ENCODE measurements at regions not wholly inside any gene's neighbourhood (a gene's known extent, or its start where the extent isn't known, plus 50 kb on each side); places are given as distances from the start of the nearest gene placed in this dataset.
"Not testable (repeated sequence)": the region's sequence is repeated elsewhere in the genome, so short reads cannot be mapped to it uniquely, and the experiment has no call there.

DNA sequence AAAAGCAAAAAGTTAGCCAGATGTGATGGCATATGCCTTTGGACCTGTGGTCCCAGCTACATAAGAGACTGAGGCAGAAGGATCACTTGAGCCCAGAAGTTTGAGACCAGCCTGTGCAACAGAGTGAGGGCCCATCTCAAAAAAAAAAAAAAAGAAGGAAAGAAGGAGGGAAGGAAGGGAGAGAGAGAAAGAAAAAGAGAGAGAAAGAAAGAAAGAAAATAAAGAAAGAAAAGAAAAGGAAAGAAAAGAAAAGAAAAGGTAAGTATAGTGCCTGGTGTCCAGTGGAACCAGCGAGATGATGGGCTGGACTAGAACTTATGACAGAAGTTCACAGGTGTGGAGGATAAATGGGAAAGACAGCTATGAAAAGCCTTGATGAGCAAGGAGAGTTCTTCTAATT lies 100.9 kb downstream of the QRSL1 start:
- Mint-ChIP-seq H3K27me3 (no peaks in the 10 kb centered on the region), H3K36me3 (no peaks in the 10 kb centered on the region), H3K4me1 (peaks cover 47% of the 10 kb centered on the region), H3K27ac (peak overlapping the region; percentile 87), H3K4me3 (peak overlapping the region; percentile 65), H3K9me3 (peaks cover 2% of the 10 kb centered on the region)
- no peak for ATAC-seq

GRCh38 chr6:106729841-106730240 lies 100.5 kb downstream of the QRSL1 start:
- ATAC-seq: peak; percentile 45
- Mint-ChIP-seq H3K4me1 (peaks cover 43% of the 10 kb centered on the region), H3K4me3 (peak overlapping the region; percentile 65), H3K36me3 (no peaks in the 10 kb centered on the region), H3K27me3 (no peaks in the 10 kb centered on the region), H3K9me3 (peaks cover 2% of the 10 kb centered on the region), H3K27ac (peak overlapping the region; percentile 87)

DNA sequence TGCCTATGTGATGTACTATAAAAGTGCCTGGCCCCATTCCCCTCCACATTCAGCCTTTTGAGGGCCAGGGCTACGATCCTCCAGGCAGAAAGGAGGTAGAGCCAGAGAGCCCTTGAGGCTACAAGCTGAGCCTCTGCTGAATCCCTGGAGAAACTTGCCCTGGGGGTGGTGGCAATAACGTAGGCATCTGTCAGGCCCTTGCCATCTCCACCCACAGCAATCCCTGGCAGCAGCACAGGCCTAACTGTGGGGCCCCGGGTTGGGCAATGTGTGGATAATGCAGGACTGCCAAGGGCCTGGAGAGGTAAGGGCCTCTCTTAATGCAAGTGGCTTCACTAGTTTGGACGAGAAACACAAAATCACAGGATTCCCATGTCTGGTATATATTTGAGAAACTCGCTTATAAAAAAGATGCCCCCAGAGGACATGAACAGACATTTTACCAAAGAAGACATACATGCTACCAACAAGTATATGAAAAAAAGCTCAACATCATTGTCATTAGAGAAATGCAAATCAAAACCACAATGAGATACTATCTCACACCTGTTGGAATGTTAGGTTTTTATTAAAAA lies 99.0 kb downstream of the QRSL1 start:
- no peak for ATAC-seq
- Mint-ChIP-seq H3K36me3 (no peaks in the 10 kb centered on the region), H3K9me3 (peaks cover 2% of the 10 kb centered on the region), H3K27ac (no peak overlapping the region), H3K4me1 (peaks cover 49% of the 10 kb centered on the region), H3K27me3 (no peaks in the 10 kb centered on the region), H3K4me3 (no peak overlapping the region)

- no peak overlapping the region for H3K4me3 Mint-ChIP-seq
- H3K27ac Mint-ChIP-seq: no peak overlapping the region
- H3K36me3 Mint-ChIP-seq: no peaks in the 10 kb centered on the region
- no peak for ATAC-seq
- H3K27me3 Mint-ChIP-seq: no peaks in the 10 kb centered on the region
- H3K9me3 Mint-ChIP-seq: peaks cover 2% of the 10 kb centered on the region
- peaks cover 50% of the 10 kb centered on the region for H3K4me1 Mint-ChIP-seq
These were observed 98.2 kb downstream of the QRSL1 start for GRCh38 chr6:106727480-106728149.

GRCh38 chr6:106724848-106725247 lies 95.5 kb downstream of the QRSL1 start:
- ATAC-seq: no peak
- peaks cover 2% of the 10 kb centered on the region for H3K9me3 Mint-ChIP-seq

GRCh38 chr6:106724337-106724736 lies 95.0 kb downstream of the QRSL1 start:
- no peaks in the 10 kb centered on the region for H3K27me3 Mint-ChIP-seq
- H3K36me3 Mint-ChIP-seq: no peaks in the 10 kb centered on the region
- H3K27ac Mint-ChIP-seq: peak overlapping the region; percentile 18
- H3K4me1 Mint-ChIP-seq: peaks cover 22% of the 10 kb centered on the region
- no peak overlapping the region for H3K4me3 Mint-ChIP-seq
- ATAC-seq: no peak
- H3K9me3 Mint-ChIP-seq: peaks cover 2% of the 10 kb centered on the region

More at GRCh38 chr6:106724848-106725247, 95.5 kb downstream of the QRSL1 start:
- peaks cover 27% of the 10 kb centered on the region for H3K4me1 Mint-ChIP-seq
- no peaks in the 10 kb centered on the region for H3K27me3 Mint-ChIP-seq
- H3K36me3 Mint-ChIP-seq: no peaks in the 10 kb centered on the region
- H3K27ac Mint-ChIP-seq: no peak overlapping the region
- no peak overlapping the region for H3K4me3 Mint-ChIP-seq

DNA sequence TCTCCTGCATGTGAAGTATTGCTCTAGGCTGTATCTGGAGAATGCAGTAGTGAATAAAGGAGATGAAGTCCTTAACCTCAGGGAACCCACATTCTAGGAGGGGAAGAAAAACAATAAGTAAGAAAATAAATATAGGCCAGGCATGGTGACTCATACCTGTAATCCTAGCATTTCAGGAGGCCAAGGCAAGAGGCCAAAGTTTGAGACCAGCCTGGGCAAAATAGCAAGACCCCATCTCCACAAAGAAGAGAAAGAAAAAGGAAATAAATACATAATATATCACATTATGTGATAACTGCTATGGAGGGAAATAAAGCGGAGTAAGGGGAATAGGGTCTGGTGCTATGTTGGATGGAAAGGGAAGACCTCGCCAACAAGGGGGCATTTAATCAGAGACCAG lies 94.0 kb downstream of the QRSL1 start:
- H3K36me3 Mint-ChIP-seq, ATAC-seq, H3K27me3 Mint-ChIP-seq, H3K4me3 Mint-ChIP-seq, H3K9me3 Mint-ChIP-seq: not testable (repeated sequence)
- Mint-ChIP-seq H3K4me1 (peaks cover 13% of the 10 kb centered on the region), H3K27ac (peak overlapping the region; percentile 18)

- Mint-ChIP-seq H3K4me1 (peaks cover 24% of the 10 kb centered on the region), H3K27ac (peak overlapping the region; percentile 29)
- H3K9me3 Mint-ChIP-seq, H3K4me3 Mint-ChIP-seq, H3K27me3 Mint-ChIP-seq, H3K36me3 Mint-ChIP-seq, ATAC-seq: not testable (repeated sequence)
These were observed 91.8 kb downstream of the QRSL1 start for GRCh38 chr6:106721189-106721588.

All from stimulated activated memory B cell treated with anti-CD40 and anti-IgM and Interleukin-4, amounts not matched to agents 10 μg/mL and 1 μg/mL and 100 μg/mL, for 72 hours (primary cell).